ENCODE measurements at regions not wholly inside any gene's neighbourhood (a gene's known extent, or its start where the extent isn't known, plus 50 kb on each side); places are given as distances from the start of the nearest gene placed in this dataset.

GRCh38 chr18:28512357-28512756, 335.4 kb upstream of the CDH2 start (continued):
- TF ChIP-seq, protein P1, sequence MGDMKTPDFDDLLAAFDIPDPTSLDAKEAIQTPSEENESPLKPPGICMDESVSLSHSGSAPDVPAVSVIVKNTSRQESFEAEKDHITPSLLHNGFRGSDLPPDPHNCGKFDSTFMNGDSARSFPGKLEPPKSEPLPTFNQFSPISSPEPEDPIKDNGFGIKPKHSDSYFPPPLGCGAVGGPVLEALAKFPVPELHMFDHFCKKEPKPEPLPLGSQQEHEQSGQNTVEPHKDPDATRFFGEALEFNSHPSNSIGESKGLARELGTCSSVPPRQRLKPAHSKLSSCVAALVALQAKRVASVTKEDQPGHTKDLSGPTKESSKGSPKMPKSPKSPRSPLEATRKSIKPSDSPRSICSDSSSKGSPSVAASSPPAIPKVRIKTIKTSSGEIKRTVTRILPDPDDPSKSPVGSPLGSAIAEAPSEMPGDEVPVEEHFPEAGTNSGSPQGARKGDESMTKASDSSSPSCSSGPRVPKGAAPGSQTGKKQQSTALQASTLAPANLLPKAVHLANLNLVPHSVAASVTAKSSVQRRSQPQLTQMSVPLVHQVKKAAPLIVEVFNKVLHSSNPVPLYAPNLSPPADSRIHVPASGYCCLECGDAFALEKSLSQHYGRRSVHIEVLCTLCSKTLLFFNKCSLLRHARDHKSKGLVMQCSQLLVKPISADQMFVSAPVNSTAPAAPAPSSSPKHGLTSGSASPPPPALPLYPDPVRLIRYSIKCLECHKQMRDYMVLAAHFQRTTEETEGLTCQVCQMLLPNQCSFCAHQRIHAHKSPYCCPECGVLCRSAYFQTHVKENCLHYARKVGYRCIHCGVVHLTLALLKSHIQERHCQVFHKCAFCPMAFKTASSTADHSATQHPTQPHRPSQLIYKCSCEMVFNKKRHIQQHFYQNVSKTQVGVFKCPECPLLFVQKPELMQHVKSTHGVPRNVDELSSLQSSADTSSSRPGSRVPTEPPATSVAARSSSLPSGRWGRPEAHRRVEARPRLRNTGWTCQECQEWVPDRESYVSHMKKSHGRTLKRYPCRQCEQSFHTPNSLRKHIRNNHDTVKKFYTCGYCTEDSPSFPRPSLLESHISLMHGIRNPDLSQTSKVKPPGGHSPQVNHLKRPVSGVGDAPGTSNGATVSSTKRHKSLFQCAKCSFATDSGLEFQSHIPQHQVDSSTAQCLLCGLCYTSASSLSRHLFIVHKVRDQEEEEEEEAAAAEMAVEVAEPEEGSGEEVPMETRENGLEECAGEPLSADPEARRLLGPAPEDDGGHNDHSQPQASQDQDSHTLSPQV (IDR thresholded peaks at IDR 0.05): no peak
- TF ChIP-seq PAX5 (IDR thresholded peaks at IDR 0.05; ENCODE audit: borderline replicate concordance, low read depth, low read length) (no peak), MEF2A (IDR thresholded peaks at IDR 0.05; ENCODE audit: insufficient read depth, low read depth, low read length) (peak; percentile 76; the same call in 1 of the 2 replicates), FOXK2 (IDR thresholded peaks at IDR 0.05) (no peak)

DNA sequence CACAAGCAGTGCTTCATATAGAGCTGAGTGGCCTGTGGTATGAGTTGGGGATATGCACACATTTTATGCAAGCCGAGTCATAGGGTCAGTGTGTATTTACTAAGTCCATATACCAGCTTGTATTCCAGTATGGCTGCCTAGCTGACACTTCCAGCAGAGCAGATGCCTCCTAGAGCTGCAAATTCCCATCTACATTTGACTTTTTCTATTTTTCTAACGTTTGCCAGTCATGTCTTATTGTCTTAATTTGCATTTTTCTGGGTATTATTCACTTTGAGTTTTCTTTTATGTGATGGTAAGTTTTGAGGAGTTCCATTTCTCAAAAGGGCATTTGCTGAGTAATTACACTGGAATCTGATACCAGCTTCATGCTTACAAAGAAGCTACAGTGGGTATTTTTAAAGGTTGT, 334.5 kb upstream of the CDH2 start:
- in situ Hi-C loops (cut with MboI) (no loop called here), intact Hi-C loops (cut with micrococcal nuclease; ENCODE audit: unreplicated experiment) (no loop called here)
- POLR2A ChIA-PET: no interaction called here
- RAD21 ChIA-PET (ENCODE audit: unreplicated experiment): no interaction called here
- BruUV-seq (replicated peaks): no TSS peak
- 4% methylated on average over 2 of the region's 2 CpGs for WGBS (ENCODE audit: insufficient coverage, insufficient replicate concordance, low lambda C conversion rate, missing lambda C conversion rate)
- Histone ChIP-seq H3K4me1 (ENCODE audit: control insufficient read depth, insufficient read depth, low read length) (no peaks in the 10 kb centered on the region), H3K4me2 (ENCODE audit: control insufficient read depth, insufficient read depth) (no peak overlapping the region), H4K20me1 (ENCODE audit: control insufficient read depth, insufficient read depth) (no peaks in the 10 kb centered on the region), H3K4me3 (no peak overlapping the region), H3K27ac (ENCODE audit: control insufficient read depth, insufficient read depth) (no peak overlapping the region), H3K36me3 (ENCODE audit: control insufficient read depth in 2 of 2, insufficient read depth in 2 of 2, low read length in 1 of 2) (no peaks in the 10 kb centered on the region), H3K79me2 (ENCODE audit: control insufficient read depth, insufficient read depth, low read length) (no peaks in the 10 kb centered on the region), H2AFZ (ENCODE audit: control insufficient read depth, low read depth, low read length) (no peak overlapping the region), H3K9ac (ENCODE audit: control insufficient read depth, insufficient read depth, low read length) (no peak overlapping the region), H3K9me3 (replicated peaks; ENCODE audit: control insufficient read depth, insufficient read depth, low read length) (no peaks in the 10 kb centered on the region), H3K27me3 (replicated peaks in 1 of 2; ENCODE audit: control insufficient read depth in 2 of 2, insufficient read depth in 2 of 2, low read length in 1 of 2) (no peaks in the 10 kb centered on the region)
- ATAC-seq (no peak), FAIRE-seq (no peak), DNase-seq (ENCODE audit: low read depth, low spot score) (no peak)
- CTCF ChIA-PET: interaction anchor here (2.9 kb wide), 1 partner anchor 14 kb away, joined by 8 read pairs; no protein-coding TSS in a partner anchor
- SMC1A ChIA-PET (ENCODE audit: uncharacterized antibody, unreplicated experiment): interaction anchor here (1.2 to 2.0 kb wide), 2 partner anchors 9 to 42 kb away, joined by 3 to 5 read pairs; no protein-coding TSS in a partner anchor
- TF ChIP-seq SUPT20H (IDR thresholded peaks at IDR 0.05; ENCODE audit: borderline replicate concordance, control insufficient read depth, low read depth, low read length) (no peak), BCLAF1 (IDR thresholded peaks at IDR 0.05) (no peak), RELA (IDR thresholded peaks at IDR 0.05; ENCODE audit: borderline replicate concordance, partially characterized antibody) (no peak), SMARCA5 (IDR thresholded peaks at IDR 0.05) (no peak), SUZ12 (IDR thresholded peaks at IDR 0.05; ENCODE audit: unreplicated experiment) (no peak), ZBTB33 (IDR thresholded peaks at IDR 0.05) (no peak), POLR2AphosphoS2 (IDR thresholded peaks at IDR 0.05; ENCODE audit: low read depth, low read length) (no peak)
